Breast epithelium (tissue), 4 donors: ENCODE measurements at regions not wholly inside any gene's neighbourhood (a gene's known extent, or its start where the extent isn't known, plus 50 kb on each side); places are given as distances from the start of the nearest gene placed in this dataset.

Experiments
- DNase-seq, 2 donors: peaks; one replicate each; pipeline ENCODE4 v3.0.0-alpha.2; 2019; ENCODE audit warnings: low spot score in 2 of 2
- H3K27ac ChIP-seq, 2 donors: fragments of 200-600 bp; sonication (generic) in 1 of 2; one replicate each; pipeline ENCODE4 v1.5.1; 2016 to 2019; ENCODE audit warnings: mild to moderate bottlenecking in 1 of 2
- H3K27me3 ChIP-seq, 2 donors: fragments of 200-600 bp; sonication (generic) in 1 of 2; one replicate each; pipeline versions ENCODE4 v1.5.1 to v1.6.0; 2017 to 2019; ENCODE audit warnings: control low read depth in 1 of 2, mild to moderate bottlenecking in 1 of 2
- H3K36me3 ChIP-seq: fragments of 200-600 bp; one replicate; pipeline ENCODE4 v1.5.1; 2019
- H3K4me1 ChIP-seq, 2 donors: fragments of 200-600 bp; sonication (generic); one replicate each; pipeline ENCODE4 v1.5.1; 2016 to 2019; ENCODE audit warnings: control low read depth in 1 of 2
- H3K4me3 ChIP-seq, 3 donors: fragments of 200-600 bp; sonication (generic); 1 replicate in 2 of 3; 2 replicates in 1 of 3; pipeline ENCODE4 v1.5.1; 2016 to 2019; ENCODE audit warnings: mild to moderate bottlenecking in 3 of 3, moderate library complexity in 2 of 3
- H3K9me3 ChIP-seq, 2 donors: fragments of 200-600 bp; sonication (generic) in 1 of 2; one replicate each; pipeline ENCODE4 v1.5.1; 2016 to 2019; ENCODE audit warnings: control low read depth in 1 of 2
- POLR2A ChIP-seq: fragments of 450-650 bp; IDR thresholded peaks from one replicate; pipeline ENCODE4 v1.6.1; 2016; ENCODE audit warnings: antibody characterized with exemption, mild to moderate bottlenecking, moderate library complexity
- POLR2AphosphoS5 ChIP-seq, 3 donors: sonication (generic); formaldehyde crosslinking; IDR thresholded peaks; one replicate each; pipeline ENCODE4 v1.6.1; 2017; ENCODE audit warnings: antibody characterized with exemption in 3 of 3
- intact Hi-C: fragments of 100-400 bp; cut with DNase I; formaldehyde crosslinking; loops from one replicate; pipeline ENCODE4 v1.15.1; 2023; ENCODE audit warnings: low total_unique reads
- TF ChIP-seq, protein P1 (sequence below), 3 donors: fragments of 450-650 bp; IDR thresholded peaks; one replicate each; pipeline ENCODE4 v1.5.1; 2016 to 2017; ENCODE audit warnings: antibody characterized with exemption in 3 of 3, mild to moderate bottlenecking in 3 of 3, moderate library complexity in 3 of 3

GRCh38 chr12:84766375-84766774, 146.2 kb downstream of the SLC6A15 start:
- no peaks in the 10 kb centered on the region for H3K27me3 ChIP-seq
- no peaks in the 10 kb centered on the region for H3K4me1 ChIP-seq
- H3K4me3 ChIP-seq: no peak overlapping the region
- TF ChIP-seq POLR2AphosphoS5 (IDR thresholded peaks at IDR 0.05) (no peak), POLR2A (no peak)
- TF ChIP-seq, protein P1, sequence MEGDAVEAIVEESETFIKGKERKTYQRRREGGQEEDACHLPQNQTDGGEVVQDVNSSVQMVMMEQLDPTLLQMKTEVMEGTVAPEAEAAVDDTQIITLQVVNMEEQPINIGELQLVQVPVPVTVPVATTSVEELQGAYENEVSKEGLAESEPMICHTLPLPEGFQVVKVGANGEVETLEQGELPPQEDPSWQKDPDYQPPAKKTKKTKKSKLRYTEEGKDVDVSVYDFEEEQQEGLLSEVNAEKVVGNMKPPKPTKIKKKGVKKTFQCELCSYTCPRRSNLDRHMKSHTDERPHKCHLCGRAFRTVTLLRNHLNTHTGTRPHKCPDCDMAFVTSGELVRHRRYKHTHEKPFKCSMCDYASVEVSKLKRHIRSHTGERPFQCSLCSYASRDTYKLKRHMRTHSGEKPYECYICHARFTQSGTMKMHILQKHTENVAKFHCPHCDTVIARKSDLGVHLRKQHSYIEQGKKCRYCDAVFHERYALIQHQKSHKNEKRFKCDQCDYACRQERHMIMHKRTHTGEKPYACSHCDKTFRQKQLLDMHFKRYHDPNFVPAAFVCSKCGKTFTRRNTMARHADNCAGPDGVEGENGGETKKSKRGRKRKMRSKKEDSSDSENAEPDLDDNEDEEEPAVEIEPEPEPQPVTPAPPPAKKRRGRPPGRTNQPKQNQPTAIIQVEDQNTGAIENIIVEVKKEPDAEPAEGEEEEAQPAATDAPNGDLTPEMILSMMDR (IDR thresholded peaks at IDR 0.05): no peak
- H3K27ac ChIP-seq: no peak overlapping the region
- no peaks in the 10 kb centered on the region for H3K36me3 ChIP-seq
- DNase-seq: no peak
- intact Hi-C loops: no loop called here
- H3K9me3 ChIP-seq: no peaks in the 10 kb centered on the region

DNA sequence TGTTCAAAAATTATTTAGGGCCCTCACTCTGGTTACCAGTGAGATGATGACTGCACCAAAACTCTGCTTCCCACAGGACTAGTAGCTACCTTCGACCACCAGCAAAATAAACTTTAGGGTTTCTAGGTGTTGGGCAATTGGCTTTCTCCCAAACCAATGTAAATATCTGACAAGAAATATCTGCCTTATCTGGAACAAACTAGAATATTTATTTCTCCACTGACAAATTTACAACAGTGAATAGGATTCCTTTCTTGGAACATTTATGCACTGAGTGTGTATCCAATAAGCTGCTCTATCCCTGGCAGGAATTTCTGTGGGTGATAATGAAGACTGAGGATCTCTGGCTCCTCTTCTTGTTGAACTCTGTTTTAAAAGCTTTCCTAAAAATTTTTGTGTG, 148.6 kb downstream of the SLC6A15 start:
- Histone ChIP-seq H3K27ac (no peak overlapping the region), H3K4me3 (no peak overlapping the region), H3K9me3 (no peaks in the 10 kb centered on the region), H3K27me3 (no peaks in the 10 kb centered on the region), H3K4me1 (no peaks in the 10 kb centered on the region), H3K36me3 (no peaks in the 10 kb centered on the region)
- TF ChIP-seq POLR2A (no peak), POLR2AphosphoS5 (IDR thresholded peaks at IDR 0.05) (no peak)
- TF ChIP-seq, protein P1 (IDR thresholded peaks at IDR 0.05): no peak
- DNase-seq: no peak
- intact Hi-C loops: loop anchor here (2.0 kb wide), 1 partner anchor 31 kb away; no protein-coding TSS in a partner anchor

GRCh38 chr12:84763107-84763506, 149.5 kb downstream of the SLC6A15 start:
- no peak for TF ChIP-seq POLR2AphosphoS5 (IDR thresholded peaks at IDR 0.05)
- TF ChIP-seq, protein P1 (IDR thresholded peaks at IDR 0.05): no peak
- no peak for TF ChIP-seq POLR2A
- H3K27me3 ChIP-seq: no peaks in the 10 kb centered on the region
- no peak overlapping the region for H3K4me3 ChIP-seq
- no peak overlapping the region for H3K27ac ChIP-seq
- no peaks in the 10 kb centered on the region for H3K4me1 ChIP-seq
- no peaks in the 10 kb centered on the region for H3K9me3 ChIP-seq
- no peaks in the 10 kb centered on the region for H3K36me3 ChIP-seq
- intact Hi-C loops: no loop called here
- no peak for DNase-seq

GRCh38 chr12:84760091-84760865, 152.3 kb downstream of the SLC6A15 start:
- Histone ChIP-seq H3K9me3 (no peaks in the 10 kb centered on the region), H3K4me1 (no peaks in the 10 kb centered on the region), H3K36me3 (no peaks in the 10 kb centered on the region), H3K4me3 (no peak overlapping the region), H3K27ac (no peak overlapping the region), H3K27me3 (no peaks in the 10 kb centered on the region)
- intact Hi-C loops: no loop called here
- DNase-seq: no peak
- TF ChIP-seq POLR2AphosphoS5 (IDR thresholded peaks at IDR 0.05) (no peak), POLR2A (no peak)
- TF ChIP-seq, protein P1 (IDR thresholded peaks at IDR 0.05): no peak

DNA sequence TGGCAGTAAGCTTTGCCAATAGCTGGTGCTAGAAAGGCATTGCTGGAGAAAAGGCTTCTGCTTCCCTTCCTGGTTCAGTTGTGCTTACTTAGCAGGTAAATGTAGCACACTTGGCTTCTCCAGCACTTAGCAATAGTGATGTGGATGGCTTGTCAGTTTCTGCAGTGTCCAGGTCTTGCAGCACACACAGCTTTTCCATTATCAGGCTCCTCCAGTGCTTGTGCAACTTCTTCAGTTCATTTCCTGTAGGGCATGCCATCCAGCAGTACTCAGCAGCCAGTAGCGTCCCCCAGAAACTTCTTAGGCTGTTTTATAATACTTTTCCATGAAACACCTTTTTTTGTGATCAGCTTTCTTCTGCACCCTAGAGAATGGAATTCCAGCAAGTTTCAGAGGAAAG, 154.6 kb downstream of the SLC6A15 start:
- DNase-seq: no peak
- Histone ChIP-seq H3K4me1 (no peaks in the 10 kb centered on the region), H3K27me3 (no peaks in the 10 kb centered on the region), H3K4me3 (no peak overlapping the region), H3K36me3 (no peaks in the 10 kb centered on the region), H3K9me3 (no peaks in the 10 kb centered on the region), H3K27ac (no peak overlapping the region)
- intact Hi-C loops: no loop called here
- TF ChIP-seq POLR2A (no peak), POLR2AphosphoS5 (IDR thresholded peaks at IDR 0.05) (no peak)
- TF ChIP-seq, protein P1 (IDR thresholded peaks at IDR 0.05): no peak
